Spleen (tissue), 7 donors: ENCODE measurements at regions not wholly inside any gene's neighbourhood (a gene's known extent, or its start where the extent isn't known, plus 50 kb on each side); places are given as distances from the start of the nearest gene placed in this dataset.
"Not testable (repeated sequence)": the region's sequence is repeated elsewhere in the genome, so short reads cannot be mapped to it uniquely, and the experiment has no call there.

Experiments
- POLR2A ChIP-seq, 3 donors: fragments of 450-650 bp; IDR thresholded peaks; one replicate each; pipeline ENCODE4 v1.5.1; 2017; ENCODE audit warnings: antibody characterized with exemption in 3 of 3, mild to moderate bottlenecking in 1 of 3
- POLR2AphosphoS5 ChIP-seq, 3 donors: sonication (generic); formaldehyde crosslinking; IDR thresholded peaks; one replicate each; pipeline ENCODE4 v1.5.1; 2017; ENCODE audit warnings: antibody characterized with exemption in 3 of 3
- TF ChIP-seq, protein P1 (sequence below), 11 experiments: fragments of 200-600 bp in 7 of 11; fragments of 450-650 bp in 4 of 11; sonication (generic) in 4 of 11; IDR thresholded peaks in 8 of 11; conservative IDR thresholded peaks in 3 of 11; 1 replicate in 7 of 11; 2 replicates in 4 of 11; pipeline versions ENCODE4 v1.4.0 to v1.8.0; 2016 to 2021; ENCODE audit warnings: antibody characterized with exemption in 11 of 11, inconsistent platforms in 4 of 11, mild to moderate bottlenecking in 1 of 11
- donor health status: DM: no; HTN: no; CAD: no; lungs with moderate emphysema.
- donor health status: DM: no; HTN: no; CAD: no.
- donor health status: DM: no; HTN: no; CAD: no.

DNA sequence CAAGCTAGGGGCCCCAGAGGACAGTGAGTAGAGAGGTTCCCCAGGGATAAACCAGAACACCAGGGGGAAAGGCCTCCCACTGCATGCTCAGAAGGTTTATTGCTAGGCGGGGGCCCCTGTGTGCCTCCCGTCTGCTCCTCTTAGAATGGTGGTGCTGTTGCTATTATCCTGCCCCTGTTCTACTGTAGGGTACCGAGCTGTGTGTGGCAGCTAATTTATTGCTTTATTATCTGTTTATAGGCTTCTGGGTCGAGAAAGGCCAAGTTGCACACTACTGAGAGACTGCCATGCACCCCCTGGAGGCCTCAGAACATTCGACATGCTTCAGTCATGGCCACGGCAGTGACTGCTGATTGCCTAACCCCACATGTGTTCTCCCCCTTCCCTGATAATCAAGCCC lies 373.6 kb downstream of the ANAPC1 start:
- TF ChIP-seq, protein P1, sequence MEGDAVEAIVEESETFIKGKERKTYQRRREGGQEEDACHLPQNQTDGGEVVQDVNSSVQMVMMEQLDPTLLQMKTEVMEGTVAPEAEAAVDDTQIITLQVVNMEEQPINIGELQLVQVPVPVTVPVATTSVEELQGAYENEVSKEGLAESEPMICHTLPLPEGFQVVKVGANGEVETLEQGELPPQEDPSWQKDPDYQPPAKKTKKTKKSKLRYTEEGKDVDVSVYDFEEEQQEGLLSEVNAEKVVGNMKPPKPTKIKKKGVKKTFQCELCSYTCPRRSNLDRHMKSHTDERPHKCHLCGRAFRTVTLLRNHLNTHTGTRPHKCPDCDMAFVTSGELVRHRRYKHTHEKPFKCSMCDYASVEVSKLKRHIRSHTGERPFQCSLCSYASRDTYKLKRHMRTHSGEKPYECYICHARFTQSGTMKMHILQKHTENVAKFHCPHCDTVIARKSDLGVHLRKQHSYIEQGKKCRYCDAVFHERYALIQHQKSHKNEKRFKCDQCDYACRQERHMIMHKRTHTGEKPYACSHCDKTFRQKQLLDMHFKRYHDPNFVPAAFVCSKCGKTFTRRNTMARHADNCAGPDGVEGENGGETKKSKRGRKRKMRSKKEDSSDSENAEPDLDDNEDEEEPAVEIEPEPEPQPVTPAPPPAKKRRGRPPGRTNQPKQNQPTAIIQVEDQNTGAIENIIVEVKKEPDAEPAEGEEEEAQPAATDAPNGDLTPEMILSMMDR (IDR thresholded peaks at IDR 0.05 in 8 of 11, conservative IDR thresholded peaks at IDR 0.05 in 3 of 11), result not testable (repeated sequence)
- not testable (repeated sequence) for TF ChIP-seq POLR2AphosphoS5, POLR2A (IDR thresholded peaks at IDR 0.05)
